WTC11 (cell line): ENCODE measurements at regions not wholly inside any gene's neighbourhood (a gene's known extent, or its start where the extent isn't known, plus 50 kb on each side); places are given as distances from the start of the nearest gene placed in this dataset.

ENCODE experiments used
- ATAC-seq: fragments of 200-7000 bp; cut with Tn5 transposase; 2 replicates; pipeline ENCODE4 v1.10.0; 2021; ENCODE audit warnings: mild to moderate bottlenecking, moderate library complexity
- CTCF ChIA-PET: fragments of 300-600 bp; sonication (Branson Sonifier 250); formaldehyde crosslinking; loops from one replicate; lab custom pipeline; 2021; ENCODE audit warnings: antibody characterized with exemption; lab: Charles Lee
- POLR2A ChIA-PET: fragments of 350-600 bp; sonication (Branson Sonifier 250); formaldehyde crosslinking; loops from one replicate; lab custom pipeline; 2021; ENCODE audit warnings: antibody characterized with exemption; lab: Charles Lee
- DNase-seq: peaks from one replicate; pipeline ENCODE4 v3.0.0; 2021; ENCODE audit warnings: low spot score
- H3K27ac Mint-ChIP-seq: 2 replicates; pipeline ENCODE4 v1.8.0; 2021; ENCODE audit warnings: mixed read lengths
- H3K27me3 Mint-ChIP-seq: 2 replicates; pipeline ENCODE4 v1.8.0; 2021; ENCODE audit warnings: low read depth, mild to moderate bottlenecking, moderate library complexity, mixed read lengths
- H3K36me3 Mint-ChIP-seq: 2 replicates; pipeline ENCODE4 v1.8.0; 2021; ENCODE audit warnings: mixed read lengths
- H3K4me1 Mint-ChIP-seq: 2 replicates; pipeline ENCODE4 v1.8.0; 2022; ENCODE audit warnings: mixed read lengths
- H3K4me3 Mint-ChIP-seq: 2 replicates; pipeline ENCODE4 v1.8.0; 2021; ENCODE audit warnings: mild to moderate bottlenecking, moderate library complexity, mixed read lengths
- H3K9me3 Mint-ChIP-seq: 2 replicates; pipeline ENCODE4 v1.8.0; 2021; ENCODE audit warnings: mixed read lengths
- FOXJ3 ChIP-seq: sonication (generic); formaldehyde crosslinking; IDR thresholded peaks from 2 replicates; pipeline ENCODE4 v1.9.0; 2021; ENCODE audit warnings: missing genetic modification reagents, mild to moderate bottlenecking, borderline replicate concordance
- KAT7 ChIP-seq: sonication (generic); formaldehyde crosslinking; IDR thresholded peaks from 2 replicates; pipeline ENCODE4 v1.8.1; 2023; ENCODE audit warnings: missing genetic modification reagents, mild to moderate bottlenecking, borderline replicate concordance
- NFATC4 ChIP-seq: fragments of 250-450 bp; sonication (Bioruptor Pico); IDR thresholded peaks from 2 replicates; pipeline ENCODE4 v1.9.0; 2021; ENCODE audit warnings: mild to moderate bottlenecking
- NR1H2 ChIP-seq: sonication (generic); formaldehyde crosslinking; IDR thresholded peaks from 2 replicates; pipeline ENCODE4 v1.9.0; 2021; ENCODE audit warnings: mild to moderate bottlenecking, moderate library complexity, missing genetic modification reagents
- NR2C2 ChIP-seq: sonication (generic); formaldehyde crosslinking; IDR thresholded peaks from 2 replicates; pipeline ENCODE4 v1.8.0; 2022; ENCODE audit warnings: mild to moderate bottlenecking, missing genetic modification reagents
- OVOL2 ChIP-seq: fragments of 250-450 bp; sonication (Bioruptor Pico); IDR thresholded peaks from 2 replicates; pipeline ENCODE4 v1.9.0; 2021; ENCODE audit warnings: mild to moderate bottlenecking, borderline replicate concordance
- RORB ChIP-seq: fragments of 250-450 bp; sonication (Bioruptor Pico); IDR thresholded peaks from 2 replicates; pipeline ENCODE4 v1.9.0; 2021; ENCODE audit warnings: mild to moderate bottlenecking
- TEAD1 ChIP-seq: sonication (generic); formaldehyde crosslinking; IDR thresholded peaks from 2 replicates; pipeline ENCODE4 v1.8.0; 2022; ENCODE audit warnings: mild to moderate bottlenecking, missing genetic modification reagents
- ZBTB21 ChIP-seq: sonication (generic); formaldehyde crosslinking; IDR thresholded peaks from 2 replicates; pipeline ENCODE4 v1.8.1; 2023; ENCODE audit warnings: mild to moderate bottlenecking, missing genetic modification reagents, borderline replicate concordance
- ZNF396 ChIP-seq: fragments of 250-450 bp; sonication (Bioruptor Pico); IDR thresholded peaks from 2 replicates; pipeline ENCODE4 v1.8.0; 2021; ENCODE audit warnings: mild to moderate bottlenecking, moderate library complexity, borderline replicate concordance
- TF ChIP-seq, protein P1 (sequence below): sonication (generic); formaldehyde crosslinking; IDR thresholded peaks from 2 replicates; pipeline ENCODE4 v1.8.0; 2023; ENCODE audit warnings: missing genetic modification reagents, mild to moderate bottlenecking, borderline replicate concordance
- TF ChIP-seq, protein P2 (sequence below): fragments of 250-450 bp; sonication (Bioruptor Pico); IDR thresholded peaks from 2 replicates; pipeline ENCODE4 v1.9.0; 2021; ENCODE audit warnings: mild to moderate bottlenecking
- TF ChIP-seq, protein P3 (sequence below): sonication (generic); formaldehyde crosslinking; IDR thresholded peaks from 2 replicates; pipeline ENCODE4 v1.8.1; 2023; ENCODE audit warnings: mild to moderate bottlenecking, missing genetic modification reagents
- TF ChIP-seq, protein P4 (sequence below): fragments of 250-450 bp; sonication (Bioruptor Pico); IDR thresholded peaks from 2 replicates; pipeline ENCODE4 v1.9.0; 2021; ENCODE audit warnings: moderate library complexity, mild to moderate bottlenecking, inconsistent platforms, borderline replicate concordance
- TF ChIP-seq, protein P5 (sequence below): sonication (generic); formaldehyde crosslinking; conservative IDR thresholded peaks from 2 replicates; pipeline ENCODE4 v1.8.1; 2023; ENCODE audit warnings: mild to moderate bottlenecking, low read depth, missing genetic modification reagents, moderate library complexity

DNA sequence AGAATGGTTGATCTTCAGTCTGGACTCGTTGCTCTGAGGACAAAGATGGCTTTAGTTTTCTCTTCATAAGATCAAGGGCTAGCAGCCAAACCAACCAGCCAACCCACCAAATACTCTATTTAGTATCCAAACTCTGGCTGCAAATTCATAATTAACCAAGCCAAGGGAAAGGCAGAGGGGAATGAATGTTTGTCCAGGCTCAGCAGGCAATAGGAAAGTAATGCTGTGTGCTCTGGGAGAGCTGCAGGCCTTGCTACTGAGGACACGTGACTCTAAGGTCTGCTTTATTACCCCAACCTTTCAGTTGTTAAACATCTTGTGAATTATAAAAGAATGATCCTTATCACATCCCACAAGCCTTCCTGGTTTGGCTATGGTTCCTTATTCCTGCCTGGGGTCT is 52.3 kb upstream of the GALNT15 start:
- TF ChIP-seq ZBTB21 (CRISPR knock-in tag): no peak
- TF ChIP-seq, protein P1, sequence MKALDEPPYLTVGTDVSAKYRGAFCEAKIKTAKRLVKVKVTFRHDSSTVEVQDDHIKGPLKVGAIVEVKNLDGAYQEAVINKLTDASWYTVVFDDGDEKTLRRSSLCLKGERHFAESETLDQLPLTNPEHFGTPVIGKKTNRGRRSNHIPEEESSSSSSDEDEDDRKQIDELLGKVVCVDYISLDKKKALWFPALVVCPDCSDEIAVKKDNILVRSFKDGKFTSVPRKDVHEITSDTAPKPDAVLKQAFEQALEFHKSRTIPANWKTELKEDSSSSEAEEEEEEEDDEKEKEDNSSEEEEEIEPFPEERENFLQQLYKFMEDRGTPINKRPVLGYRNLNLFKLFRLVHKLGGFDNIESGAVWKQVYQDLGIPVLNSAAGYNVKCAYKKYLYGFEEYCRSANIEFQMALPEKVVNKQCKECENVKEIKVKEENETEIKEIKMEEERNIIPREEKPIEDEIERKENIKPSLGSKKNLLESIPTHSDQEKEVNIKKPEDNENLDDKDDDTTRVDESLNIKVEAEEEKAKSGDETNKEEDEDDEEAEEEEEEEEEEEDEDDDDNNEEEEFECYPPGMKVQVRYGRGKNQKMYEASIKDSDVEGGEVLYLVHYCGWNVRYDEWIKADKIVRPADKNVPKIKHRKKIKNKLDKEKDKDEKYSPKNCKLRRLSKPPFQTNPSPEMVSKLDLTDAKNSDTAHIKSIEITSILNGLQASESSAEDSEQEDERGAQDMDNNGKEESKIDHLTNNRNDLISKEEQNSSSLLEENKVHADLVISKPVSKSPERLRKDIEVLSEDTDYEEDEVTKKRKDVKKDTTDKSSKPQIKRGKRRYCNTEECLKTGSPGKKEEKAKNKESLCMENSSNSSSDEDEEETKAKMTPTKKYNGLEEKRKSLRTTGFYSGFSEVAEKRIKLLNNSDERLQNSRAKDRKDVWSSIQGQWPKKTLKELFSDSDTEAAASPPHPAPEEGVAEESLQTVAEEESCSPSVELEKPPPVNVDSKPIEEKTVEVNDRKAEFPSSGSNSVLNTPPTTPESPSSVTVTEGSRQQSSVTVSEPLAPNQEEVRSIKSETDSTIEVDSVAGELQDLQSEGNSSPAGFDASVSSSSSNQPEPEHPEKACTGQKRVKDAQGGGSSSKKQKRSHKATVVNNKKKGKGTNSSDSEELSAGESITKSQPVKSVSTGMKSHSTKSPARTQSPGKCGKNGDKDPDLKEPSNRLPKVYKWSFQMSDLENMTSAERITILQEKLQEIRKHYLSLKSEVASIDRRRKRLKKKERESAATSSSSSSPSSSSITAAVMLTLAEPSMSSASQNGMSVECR: no peak
- TF ChIP-seq, protein P2, sequence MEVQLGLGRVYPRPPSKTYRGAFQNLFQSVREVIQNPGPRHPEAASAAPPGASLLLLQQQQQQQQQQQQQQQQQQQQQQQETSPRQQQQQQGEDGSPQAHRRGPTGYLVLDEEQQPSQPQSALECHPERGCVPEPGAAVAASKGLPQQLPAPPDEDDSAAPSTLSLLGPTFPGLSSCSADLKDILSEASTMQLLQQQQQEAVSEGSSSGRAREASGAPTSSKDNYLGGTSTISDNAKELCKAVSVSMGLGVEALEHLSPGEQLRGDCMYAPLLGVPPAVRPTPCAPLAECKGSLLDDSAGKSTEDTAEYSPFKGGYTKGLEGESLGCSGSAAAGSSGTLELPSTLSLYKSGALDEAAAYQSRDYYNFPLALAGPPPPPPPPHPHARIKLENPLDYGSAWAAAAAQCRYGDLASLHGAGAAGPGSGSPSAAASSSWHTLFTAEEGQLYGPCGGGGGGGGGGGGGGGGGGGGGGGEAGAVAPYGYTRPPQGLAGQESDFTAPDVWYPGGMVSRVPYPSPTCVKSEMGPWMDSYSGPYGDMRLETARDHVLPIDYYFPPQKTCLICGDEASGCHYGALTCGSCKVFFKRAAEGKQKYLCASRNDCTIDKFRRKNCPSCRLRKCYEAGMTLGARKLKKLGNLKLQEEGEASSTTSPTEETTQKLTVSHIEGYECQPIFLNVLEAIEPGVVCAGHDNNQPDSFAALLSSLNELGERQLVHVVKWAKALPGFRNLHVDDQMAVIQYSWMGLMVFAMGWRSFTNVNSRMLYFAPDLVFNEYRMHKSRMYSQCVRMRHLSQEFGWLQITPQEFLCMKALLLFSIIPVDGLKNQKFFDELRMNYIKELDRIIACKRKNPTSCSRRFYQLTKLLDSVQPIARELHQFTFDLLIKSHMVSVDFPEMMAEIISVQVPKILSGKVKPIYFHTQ (CRISPR knock-in tag): no peak
- TF ChIP-seq NR2C2 (CRISPR knock-in tag): no peak
- TF ChIP-seq, protein P3, sequence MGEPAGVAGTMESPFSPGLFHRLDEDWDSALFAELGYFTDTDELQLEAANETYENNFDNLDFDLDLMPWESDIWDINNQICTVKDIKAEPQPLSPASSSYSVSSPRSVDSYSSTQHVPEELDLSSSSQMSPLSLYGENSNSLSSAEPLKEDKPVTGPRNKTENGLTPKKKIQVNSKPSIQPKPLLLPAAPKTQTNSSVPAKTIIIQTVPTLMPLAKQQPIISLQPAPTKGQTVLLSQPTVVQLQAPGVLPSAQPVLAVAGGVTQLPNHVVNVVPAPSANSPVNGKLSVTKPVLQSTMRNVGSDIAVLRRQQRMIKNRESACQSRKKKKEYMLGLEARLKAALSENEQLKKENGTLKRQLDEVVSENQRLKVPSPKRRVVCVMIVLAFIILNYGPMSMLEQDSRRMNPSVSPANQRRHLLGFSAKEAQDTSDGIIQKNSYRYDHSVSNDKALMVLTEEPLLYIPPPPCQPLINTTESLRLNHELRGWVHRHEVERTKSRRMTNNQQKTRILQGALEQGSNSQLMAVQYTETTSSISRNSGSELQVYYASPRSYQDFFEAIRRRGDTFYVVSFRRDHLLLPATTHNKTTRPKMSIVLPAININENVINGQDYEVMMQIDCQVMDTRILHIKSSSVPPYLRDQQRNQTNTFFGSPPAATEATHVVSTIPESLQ (CRISPR knock-in tag): no peak
- no peak for TF ChIP-seq NR1H2 (CRISPR knock-in tag)
- no peak for TF ChIP-seq KAT7 (CRISPR knock-in tag)
- no peak for TF ChIP-seq TEAD1
- TF ChIP-seq FOXJ3: no peak
- TF ChIP-seq NFATC4 (CRISPR knock-in tag): no peak
- TF ChIP-seq, protein P4, sequence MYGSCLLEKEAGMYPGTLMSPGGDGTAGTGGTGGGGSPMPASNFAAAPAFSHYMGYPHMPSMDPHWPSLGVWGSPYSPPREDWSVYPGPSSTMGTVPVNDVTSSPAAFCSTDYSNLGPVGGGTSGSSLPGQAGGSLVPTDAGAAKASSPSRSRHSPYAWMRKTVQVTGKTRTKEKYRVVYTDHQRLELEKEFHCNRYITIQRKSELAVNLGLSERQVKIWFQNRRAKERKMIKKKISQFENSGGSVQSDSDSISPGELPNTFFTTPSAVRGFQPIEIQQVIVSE (CRISPR knock-in tag): no peak
- TF ChIP-seq OVOL2: no peak
- TF ChIP-seq ZNF396 (CRISPR knock-in tag): no peak
- Mint-ChIP-seq H3K4me3 (no peak overlapping the region), H3K27ac (no peak overlapping the region), H3K4me1 (0 out of 2 replicates have a peak, but pooled peaks cover 3% of the 10 kb centered on the region), H3K27me3 (no peaks in the 10 kb centered on the region), H3K9me3 (peaks cover 14% of the 10 kb centered on the region), H3K36me3 (no peaks in the 10 kb centered on the region)
- DNase-seq (no peak), ATAC-seq (no peak)
- ChIA-PET POLR2A (no interaction called here), CTCF (no interaction called here)

DNA sequence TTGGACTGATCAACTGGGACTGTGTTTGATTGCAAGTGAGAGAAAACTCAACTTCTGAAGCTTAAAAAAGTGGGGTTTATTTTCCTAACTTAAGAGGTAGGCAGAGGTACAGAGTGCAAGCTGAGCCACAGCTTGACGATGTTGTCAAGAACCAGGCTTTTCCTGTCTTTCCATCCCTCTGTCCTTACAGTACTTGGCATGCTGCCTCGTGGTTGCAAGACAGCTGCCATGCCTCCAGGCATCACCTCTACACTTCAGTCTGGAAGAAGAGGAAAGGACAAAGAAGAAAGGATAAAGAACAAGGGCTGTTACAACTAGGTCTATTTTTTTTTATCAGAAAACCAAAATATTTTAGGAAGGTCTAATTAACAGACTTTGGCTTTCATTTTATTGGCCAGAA is 51.8 kb upstream of the GALNT15 start:
- DNase-seq (no peak), ATAC-seq (no peak)
- Mint-ChIP-seq H3K27ac (no peak overlapping the region), H3K27me3 (no peaks in the 10 kb centered on the region), H3K4me1 (0 out of 2 replicates have a peak, but pooled peaks cover 3% of the 10 kb centered on the region), H3K9me3 (peaks cover 14% of the 10 kb centered on the region), H3K4me3 (no peak overlapping the region)
- POLR2A ChIA-PET: no interaction called here
- TF ChIP-seq NFATC4 (CRISPR knock-in tag): no peak
- TF ChIP-seq, protein P5, sequence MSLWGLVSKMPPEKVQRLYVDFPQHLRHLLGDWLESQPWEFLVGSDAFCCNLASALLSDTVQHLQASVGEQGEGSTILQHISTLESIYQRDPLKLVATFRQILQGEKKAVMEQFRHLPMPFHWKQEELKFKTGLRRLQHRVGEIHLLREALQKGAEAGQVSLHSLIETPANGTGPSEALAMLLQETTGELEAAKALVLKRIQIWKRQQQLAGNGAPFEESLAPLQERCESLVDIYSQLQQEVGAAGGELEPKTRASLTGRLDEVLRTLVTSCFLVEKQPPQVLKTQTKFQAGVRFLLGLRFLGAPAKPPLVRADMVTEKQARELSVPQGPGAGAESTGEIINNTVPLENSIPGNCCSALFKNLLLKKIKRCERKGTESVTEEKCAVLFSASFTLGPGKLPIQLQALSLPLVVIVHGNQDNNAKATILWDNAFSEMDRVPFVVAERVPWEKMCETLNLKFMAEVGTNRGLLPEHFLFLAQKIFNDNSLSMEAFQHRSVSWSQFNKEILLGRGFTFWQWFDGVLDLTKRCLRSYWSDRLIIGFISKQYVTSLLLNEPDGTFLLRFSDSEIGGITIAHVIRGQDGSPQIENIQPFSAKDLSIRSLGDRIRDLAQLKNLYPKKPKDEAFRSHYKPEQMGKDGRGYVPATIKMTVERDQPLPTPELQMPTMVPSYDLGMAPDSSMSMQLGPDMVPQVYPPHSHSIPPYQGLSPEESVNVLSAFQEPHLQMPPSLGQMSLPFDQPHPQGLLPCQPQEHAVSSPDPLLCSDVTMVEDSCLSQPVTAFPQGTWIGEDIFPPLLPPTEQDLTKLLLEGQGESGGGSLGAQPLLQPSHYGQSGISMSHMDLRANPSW (CRISPR knock-in tag): no peak
- TF ChIP-seq RORB (CRISPR knock-in tag): no peak
- TF ChIP-seq, all 79 proteins: peak for 0
- H3K36me3 Mint-ChIP-seq: no peaks in the 10 kb centered on the region
- CTCF ChIA-PET: no interaction called here
